ENCODE measurements at regions not wholly inside any gene's neighbourhood (a gene's known extent, or its start where the extent isn't known, plus 50 kb on each side); places are given as distances from the start of the nearest gene placed in this dataset.
A peak's percentile ranks its signal among the peaks of the same experiment; 100 is the strongest.

DNA sequence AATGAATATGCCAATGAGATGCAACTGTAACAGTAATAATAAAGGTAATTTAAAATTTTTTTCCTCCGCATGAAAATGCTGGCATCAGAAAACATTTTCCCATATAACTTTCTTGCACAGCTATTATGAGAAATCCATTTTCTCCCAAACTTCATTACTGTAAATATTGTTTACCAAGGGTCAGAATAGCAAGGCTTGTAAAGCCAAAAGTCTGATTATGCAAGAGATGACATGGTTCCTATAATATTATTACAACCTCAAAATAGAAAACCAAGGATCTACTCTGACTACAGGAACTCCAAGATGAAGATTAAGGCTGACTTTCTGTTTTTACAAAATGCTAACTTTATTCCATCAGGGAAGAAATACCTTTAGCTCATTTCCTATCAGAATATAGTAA lies 162.7 kb upstream of the CDK1 start:
- Histone ChIP-seq H3K36me3 (ENCODE audit: control insufficient read depth, insufficient read depth, low read length) (no peaks in the 10 kb centered on the region), H3K27me3 (ENCODE audit: control insufficient read depth, insufficient read depth, low read length) (no peaks in the 10 kb centered on the region), H3K4me3 (ENCODE audit: low read depth, low read length) (no peak overlapping the region)
- no peak for DNase-seq (ENCODE audit: low read depth)
- TF ChIP-seq CTCF (IDR thresholded peaks at IDR 0.05; ENCODE audit: insufficient read depth, low read length, poor library complexity, severe bottlenecking), result no peak

GRCh38 chr10:60614363-60614762 lies 163.9 kb upstream of the CDK1 start:
- TF ChIP-seq CTCF (IDR thresholded peaks at IDR 0.05; ENCODE audit: insufficient read depth, low read length, poor library complexity, severe bottlenecking), result no peak
- Histone ChIP-seq H3K4me3 (ENCODE audit: low read depth, low read length) (no peak overlapping the region), H3K36me3 (ENCODE audit: control insufficient read depth, insufficient read depth, low read length) (no peaks in the 10 kb centered on the region), H3K27me3 (ENCODE audit: control insufficient read depth, insufficient read depth, low read length) (no peaks in the 10 kb centered on the region)
- no peak for DNase-seq (ENCODE audit: low read depth)

- no peak overlapping the region for H3K4me3 ChIP-seq (ENCODE audit: low read depth, low read length)
- no peak for TF ChIP-seq CTCF (IDR thresholded peaks at IDR 0.05; ENCODE audit: insufficient read depth, low read length, poor library complexity, severe bottlenecking)
- no peak for DNase-seq (ENCODE audit: low read depth)
- no peaks in the 10 kb centered on the region for H3K27me3 ChIP-seq (ENCODE audit: control insufficient read depth, insufficient read depth, low read length)
- H3K36me3 ChIP-seq (ENCODE audit: control insufficient read depth, insufficient read depth, low read length), result no peaks in the 10 kb centered on the region
Measured at GRCh38 chr10:60613434-60613833, 164.8 kb upstream of the CDK1 start.

DNA sequence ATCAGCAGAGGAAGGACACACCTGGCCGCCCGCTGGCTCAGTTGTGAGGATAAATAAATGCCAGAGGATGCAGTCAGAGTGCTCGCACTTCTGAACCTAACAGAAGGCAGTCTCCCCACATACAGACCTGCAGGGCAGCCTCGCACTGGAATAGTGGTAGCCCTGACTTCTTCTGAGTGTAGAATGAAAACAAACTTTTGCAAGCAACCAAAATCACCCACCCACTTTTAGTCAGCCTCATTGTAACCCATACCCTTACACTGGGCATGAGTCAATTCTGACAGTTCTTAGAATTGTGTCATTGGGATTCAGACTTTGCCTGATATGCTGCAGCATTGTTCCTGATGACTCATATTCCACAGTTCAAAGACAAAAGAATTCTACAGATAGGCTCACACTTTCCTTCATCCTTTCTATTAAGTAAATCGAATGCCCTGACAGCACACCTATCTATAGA lies 167.0 kb upstream of the CDK1 start:
- no peak overlapping the region for H3K4me3 ChIP-seq (ENCODE audit: low read depth, low read length)
- peak; percentile 75 for DNase-seq (ENCODE audit: low read depth)
- no peaks in the 10 kb centered on the region for H3K36me3 ChIP-seq (ENCODE audit: control insufficient read depth, insufficient read depth, low read length)
- TF ChIP-seq CTCF (IDR thresholded peaks at IDR 0.05; ENCODE audit: insufficient read depth, low read length, poor library complexity, severe bottlenecking), result no peak
- H3K27me3 ChIP-seq (ENCODE audit: control insufficient read depth, insufficient read depth, low read length), result no peaks in the 10 kb centered on the region

DNA sequence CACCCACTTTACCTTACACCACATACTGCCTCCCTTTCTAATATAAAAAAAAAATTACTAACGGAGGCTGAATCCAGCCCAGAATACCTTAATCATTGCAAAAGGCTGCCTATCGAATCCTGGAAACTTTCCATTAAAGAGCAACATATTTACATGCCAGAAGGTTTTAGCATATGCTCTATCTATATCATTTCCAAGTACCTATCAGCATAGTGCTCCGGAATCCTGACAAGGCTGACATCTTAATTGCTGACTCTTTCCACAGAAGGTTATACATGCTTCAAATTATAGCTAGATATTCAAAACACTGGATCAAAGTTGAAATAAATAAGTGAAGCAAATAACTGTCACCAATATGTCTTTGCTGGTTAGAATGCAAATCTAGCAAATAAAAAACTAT lies 170.9 kb upstream of the CDK1 start:
- H3K4me3 ChIP-seq (ENCODE audit: low read depth, low read length), result no peak overlapping the region

More for the DNA sequence above, 170.9 kb upstream of the CDK1 start:
- no peak for DNase-seq (ENCODE audit: low read depth)
- TF ChIP-seq CTCF (IDR thresholded peaks at IDR 0.05; ENCODE audit: insufficient read depth, low read length, poor library complexity, severe bottlenecking), result no peak
- no peaks in the 10 kb centered on the region for H3K27me3 ChIP-seq (ENCODE audit: control insufficient read depth, insufficient read depth, low read length)
- H3K36me3 ChIP-seq (ENCODE audit: control insufficient read depth, insufficient read depth, low read length), result no peaks in the 10 kb centered on the region

All from kidney epithelial cell (primary cell).